ENCODE measurements at regions not wholly inside any gene's neighbourhood (a gene's known extent, or its start where the extent isn't known, plus 50 kb on each side); places are given as distances from the start of the nearest gene placed in this dataset.
"Not testable (repeated sequence)": the region's sequence is repeated elsewhere in the genome, so short reads cannot be mapped to it uniquely, and the experiment has no call there.

GRCh38 chr3:72162649-72163184 lies 377.8 kb upstream of the PROK2 start:
- no peak for DNase-seq

- DNase-seq = no peak
Observed at GRCh38 chr3:72161881-72162595, 377.1 kb upstream of the PROK2 start.

DNA sequence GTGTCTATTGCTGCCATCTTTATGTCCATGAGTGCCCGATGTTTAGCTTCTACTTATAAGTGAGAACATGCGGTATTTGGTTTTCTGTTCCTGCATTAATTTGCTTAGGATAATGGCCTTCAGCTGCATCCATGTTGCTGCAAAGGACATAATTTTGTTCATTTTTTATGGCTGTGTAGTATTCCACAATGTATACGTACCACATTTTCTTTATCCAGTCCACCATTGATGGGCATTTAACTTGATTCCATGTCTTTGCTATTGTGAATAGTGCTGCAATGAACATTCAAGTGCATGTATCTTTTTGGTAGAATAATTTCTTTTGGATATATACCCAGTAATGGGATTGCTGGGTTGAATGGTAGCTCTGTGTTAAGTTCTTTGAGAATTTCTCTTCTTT lies 376.3 kb upstream of the PROK2 start:
- DNase-seq = not testable (repeated sequence)

- DNase-seq = no peak
Observed at GRCh38 chr3:72160351-72160750, 375.4 kb upstream of the PROK2 start.

GRCh38 chr3:72159487-72159886 lies 374.5 kb upstream of the PROK2 start:
- DNase-seq = no peak

- DNase-seq = no peak
Observed at GRCh38 chr3:72158639-72159326, 373.8 kb upstream of the PROK2 start.

- DNase-seq = no peak
Observed at GRCh38 chr3:72157748-72158638, 373.0 kb upstream of the PROK2 start.

DNA sequence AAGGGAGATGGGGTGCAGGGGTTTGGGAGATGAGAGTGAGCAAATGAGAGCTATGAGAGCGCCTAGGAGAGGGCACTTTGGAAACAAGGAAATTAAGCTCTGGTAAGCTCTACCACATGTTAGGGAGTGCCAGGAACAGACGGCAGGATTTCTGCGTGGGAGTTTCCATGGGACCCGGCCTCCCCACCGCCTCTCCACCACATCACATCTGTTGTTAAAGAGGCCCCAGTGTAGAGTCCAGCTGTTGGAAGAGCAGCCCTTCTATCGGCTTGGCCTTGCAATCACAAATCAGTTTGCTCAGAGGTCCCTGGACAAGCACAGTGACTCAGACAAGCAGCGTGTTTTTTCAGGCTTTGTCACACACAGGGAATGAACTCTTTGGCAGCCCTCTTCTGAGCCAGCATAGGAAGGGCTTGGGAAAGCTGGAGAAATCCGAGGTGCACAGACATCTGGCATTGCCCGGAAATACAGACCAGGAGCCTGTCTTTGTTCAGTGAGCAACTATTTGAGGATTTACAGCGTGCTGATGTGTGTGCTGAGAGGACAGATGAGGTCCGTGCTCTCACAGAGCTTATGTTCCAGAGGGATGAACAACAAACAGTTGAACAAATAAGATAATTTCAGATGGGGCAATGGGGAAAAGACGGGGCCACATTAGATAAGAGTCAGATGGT lies 370.6 kb upstream of the PROK2 start:
- DNase-seq = no peak

GRCh38 chr3:72154391-72155335 lies 369.7 kb upstream of the PROK2 start:
- no peak for DNase-seq

- DNase-seq = no peak
Observed at GRCh38 chr3:72153477-72154314, 368.7 kb upstream of the PROK2 start.

GRCh38 chr3:72152551-72153476 lies 367.9 kb upstream of the PROK2 start:
- DNase-seq = no peak

GRCh38 chr3:72151465-72152238 lies 366.7 kb upstream of the PROK2 start:
- DNase-seq = no peak

- no peak for DNase-seq
Observed at GRCh38 chr3:72150634-72151412, 365.9 kb upstream of the PROK2 start.

- no peak for DNase-seq
Observed at GRCh38 chr3:72149645-72150300, 364.8 kb upstream of the PROK2 start.

GRCh38 chr3:72147600-72147999 lies 362.7 kb upstream of the PROK2 start:
- no peak for DNase-seq

- no peak for DNase-seq
Observed at GRCh38 chr3:72145506-72146380, 360.8 kb upstream of the PROK2 start.
